AG09309 (cell line): ENCODE measurements at regions not wholly inside any gene's neighbourhood (a gene's known extent, or its start where the extent isn't known, plus 50 kb on each side); places are given as distances from the start of the nearest gene placed in this dataset.
"Not testable (repeated sequence)": the region's sequence is repeated elsewhere in the genome, so short reads cannot be mapped to it uniquely, and the experiment has no call there.

Source experiments
- DNase-seq: peaks from one replicate; pipeline ENCODE4 v3.0.0-alpha.2; 2010; ENCODE audit warnings: low read depth
- H3K4me3 ChIP-seq: 2 replicates; pipeline ENCODE4 v1.5.1; 2011; ENCODE audit warnings: mild to moderate bottlenecking, low read depth, low read length, moderate library complexity; ENCODE audit not compliant: control insufficient read depth
- TF ChIP-seq, protein P1 (sequence below): IDR thresholded peaks from 2 replicates; pipeline ENCODE4 v1.5.1; 2011; ENCODE audit warnings: mild to moderate bottlenecking, low read depth, low read length, inconsistent platforms; ENCODE audit not compliant: insufficient read depth, control insufficient read depth; ENCODE audit errors: missing control alignments

DNA sequence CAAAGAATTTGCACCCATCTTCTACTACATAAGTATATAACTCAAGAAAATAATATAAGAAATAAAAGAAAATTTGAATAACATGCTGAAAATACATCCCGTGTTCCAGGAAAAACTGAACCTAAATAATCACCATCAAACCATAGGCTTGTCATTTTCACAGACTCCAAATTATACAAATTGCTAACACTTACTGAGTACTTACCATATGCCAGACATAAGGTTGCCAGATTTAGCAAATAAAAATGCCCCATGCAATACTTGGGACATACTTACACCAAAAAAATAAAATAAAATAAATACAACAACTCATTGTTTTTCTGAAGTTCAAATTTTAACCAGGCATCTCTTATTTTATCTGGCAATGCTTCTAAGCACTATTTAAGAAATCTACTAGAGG is 760.4 kb upstream of the SEMA6D start:
- TF ChIP-seq, protein P1, sequence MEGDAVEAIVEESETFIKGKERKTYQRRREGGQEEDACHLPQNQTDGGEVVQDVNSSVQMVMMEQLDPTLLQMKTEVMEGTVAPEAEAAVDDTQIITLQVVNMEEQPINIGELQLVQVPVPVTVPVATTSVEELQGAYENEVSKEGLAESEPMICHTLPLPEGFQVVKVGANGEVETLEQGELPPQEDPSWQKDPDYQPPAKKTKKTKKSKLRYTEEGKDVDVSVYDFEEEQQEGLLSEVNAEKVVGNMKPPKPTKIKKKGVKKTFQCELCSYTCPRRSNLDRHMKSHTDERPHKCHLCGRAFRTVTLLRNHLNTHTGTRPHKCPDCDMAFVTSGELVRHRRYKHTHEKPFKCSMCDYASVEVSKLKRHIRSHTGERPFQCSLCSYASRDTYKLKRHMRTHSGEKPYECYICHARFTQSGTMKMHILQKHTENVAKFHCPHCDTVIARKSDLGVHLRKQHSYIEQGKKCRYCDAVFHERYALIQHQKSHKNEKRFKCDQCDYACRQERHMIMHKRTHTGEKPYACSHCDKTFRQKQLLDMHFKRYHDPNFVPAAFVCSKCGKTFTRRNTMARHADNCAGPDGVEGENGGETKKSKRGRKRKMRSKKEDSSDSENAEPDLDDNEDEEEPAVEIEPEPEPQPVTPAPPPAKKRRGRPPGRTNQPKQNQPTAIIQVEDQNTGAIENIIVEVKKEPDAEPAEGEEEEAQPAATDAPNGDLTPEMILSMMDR = no peak
- H3K4me3 ChIP-seq = no peak overlapping the region
- no peak for DNase-seq

DNA sequence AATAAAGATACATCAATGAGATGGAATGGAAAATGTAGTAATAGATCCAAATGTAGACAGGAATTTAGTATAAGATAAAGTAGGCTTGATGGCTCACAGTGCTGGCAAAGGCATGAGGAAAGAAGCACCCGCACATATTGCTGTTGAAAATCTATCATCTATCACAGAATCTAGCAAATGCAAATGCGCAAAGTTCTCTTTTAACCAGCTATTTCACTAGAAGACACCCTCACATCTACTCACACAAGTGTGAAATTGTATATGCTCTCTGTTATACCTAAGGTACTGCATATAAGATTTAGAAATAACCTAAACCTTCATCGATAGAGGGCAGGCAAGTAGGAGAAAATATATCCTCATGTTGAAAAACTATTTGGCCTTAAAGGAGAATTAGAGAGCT is 756.7 kb upstream of the SEMA6D start:
- TF ChIP-seq, protein P1 = no peak
- no peak overlapping the region for H3K4me3 ChIP-seq
- no peak for DNase-seq

DNA sequence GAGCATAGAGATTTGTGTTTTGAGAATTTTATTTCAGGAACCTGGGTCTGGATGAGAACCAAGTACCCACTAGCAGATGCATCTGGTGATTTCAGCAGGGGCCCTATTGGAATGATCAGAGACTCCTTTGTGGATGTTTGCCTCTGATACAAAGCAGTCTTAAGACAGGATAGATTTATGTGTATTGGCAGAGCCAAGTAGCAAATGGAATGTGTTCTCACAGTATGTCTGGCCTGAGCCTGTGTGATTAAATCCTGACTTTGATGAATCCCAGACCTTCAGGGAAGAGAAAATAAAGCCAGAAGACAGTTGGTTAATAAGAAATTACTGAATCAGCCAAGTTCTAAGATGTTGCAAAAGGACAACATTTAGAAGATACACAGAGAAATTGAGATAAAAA is 755.5 kb upstream of the SEMA6D start:
- TF ChIP-seq, protein P1 = no peak
- no peak overlapping the region for H3K4me3 ChIP-seq
- no peak for DNase-seq

DNA sequence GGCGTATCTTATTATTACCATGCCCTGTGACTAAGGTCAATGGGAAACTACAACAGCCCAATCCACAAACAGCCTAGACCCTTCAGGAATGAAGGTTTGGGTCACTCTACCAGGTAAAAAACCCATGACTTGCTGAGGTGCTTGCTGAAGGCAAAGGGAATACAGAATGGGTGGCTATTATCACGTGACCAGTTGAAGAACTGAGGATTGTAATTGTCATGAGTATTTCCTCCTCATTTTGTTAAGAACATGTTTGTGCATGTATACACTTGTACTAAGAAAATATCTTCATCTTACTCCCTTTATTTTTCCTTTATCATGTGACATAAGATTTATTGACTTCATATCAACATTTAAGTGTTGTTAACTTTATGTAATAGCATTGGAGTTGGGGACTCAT is 729.2 kb upstream of the SEMA6D start:
- not testable (repeated sequence) for DNase-seq

DNA sequence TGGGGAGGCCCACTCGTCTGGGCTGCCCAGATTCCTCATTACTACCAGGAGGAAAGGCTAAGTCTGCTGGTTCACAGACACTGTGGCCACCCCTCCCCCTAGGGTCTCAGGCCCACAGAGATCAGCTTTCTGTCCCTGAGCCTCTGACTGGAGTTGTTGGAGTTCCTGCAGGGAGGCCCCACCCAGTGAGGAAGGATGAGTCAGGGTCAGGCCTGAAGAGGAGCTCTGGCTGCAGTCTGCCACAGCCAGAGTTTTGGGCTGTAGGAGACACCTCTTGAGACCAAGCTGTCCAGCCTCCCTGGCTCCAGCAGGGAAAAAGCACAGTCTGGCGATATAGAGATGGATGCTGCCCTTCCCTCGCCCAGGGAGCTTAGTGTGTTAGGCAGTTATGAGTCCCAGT is 720.9 kb upstream of the SEMA6D start:
- TF ChIP-seq, protein P1 = no peak
- DNase-seq = no peak
- H3K4me3 ChIP-seq = no peak overlapping the region

More for the DNA sequence above, 729.2 kb upstream of the SEMA6D start:
- H3K4me3 ChIP-seq = not testable (repeated sequence)

DNA sequence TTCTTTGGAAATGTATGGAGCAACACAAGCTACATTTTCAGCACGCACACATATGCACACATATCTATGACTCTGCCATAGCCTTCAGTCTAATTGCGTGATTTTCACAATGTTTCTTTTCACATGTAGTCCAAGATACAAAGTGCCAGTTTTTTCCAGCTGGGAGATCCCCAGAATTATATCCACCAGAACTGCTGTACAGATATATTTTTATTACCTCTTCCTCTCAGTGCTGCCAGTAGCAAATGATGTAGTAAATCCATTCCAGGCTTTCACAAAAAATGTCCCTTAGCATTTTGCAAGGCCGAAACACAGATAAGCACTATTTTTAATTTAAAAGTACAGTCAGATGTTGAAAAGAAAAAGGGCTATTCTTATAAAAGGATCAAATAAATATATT is 719.8 kb upstream of the SEMA6D start:
- DNase-seq = no peak
- H3K4me3 ChIP-seq = no peak overlapping the region
- TF ChIP-seq, protein P1 = no peak

DNA sequence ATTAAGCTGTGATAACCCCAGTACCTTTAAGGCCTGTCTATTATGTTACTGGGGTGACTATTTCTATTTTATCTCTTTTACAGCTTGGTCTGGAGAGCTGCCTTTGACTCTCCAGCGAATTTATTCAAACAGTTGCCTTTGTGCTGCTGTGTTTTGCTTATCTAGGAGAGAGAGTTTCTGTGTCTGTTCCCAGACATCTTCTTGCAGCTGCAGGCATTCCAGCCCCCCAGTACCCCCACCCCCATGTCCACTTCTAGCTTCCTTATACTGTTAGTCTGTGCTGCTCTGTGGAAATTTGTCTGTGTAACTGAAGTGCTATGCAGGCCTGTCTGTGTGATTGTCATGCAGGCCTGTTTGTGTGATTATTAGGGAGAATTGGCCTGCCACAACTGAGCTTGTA is 713.7 kb upstream of the SEMA6D start:
- H3K4me3 ChIP-seq = no peak overlapping the region
- no peak for DNase-seq
- TF ChIP-seq, protein P1 = no peak
